ENCODE measurements at regions not wholly inside any gene's neighbourhood (a gene's known extent, or its start where the extent isn't known, plus 50 kb on each side); places are given as distances from the start of the nearest gene placed in this dataset.

DNA sequence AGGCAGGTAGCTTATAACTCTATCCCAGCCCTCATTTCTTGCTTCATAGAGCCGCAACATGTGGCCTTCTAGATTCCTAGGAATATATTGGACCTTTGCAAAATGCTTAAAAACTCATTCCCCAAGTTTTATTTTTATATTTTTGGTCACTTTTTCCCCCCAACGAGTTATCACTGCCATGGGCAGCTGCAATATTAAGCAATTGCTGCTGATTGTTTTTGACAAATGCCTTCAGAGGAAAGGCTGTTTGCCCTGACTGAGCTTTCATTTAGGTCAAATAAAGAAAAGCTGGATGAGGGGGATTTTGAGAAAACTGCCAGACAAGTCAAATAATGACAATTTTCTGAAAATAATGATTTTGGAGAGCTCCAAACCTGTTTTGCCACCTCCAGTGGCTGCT is 976.9 kb upstream of the MBL2 start:
- no peak for TF ChIP-seq CTCF (IDR thresholded peaks at IDR 0.05)
- TF ChIP-seq EZH2 (IDR thresholded peaks at IDR 0.05; ENCODE audit: borderline replicate concordance, insufficient read depth, low read depth, low read length, poor library complexity, severe bottlenecking): no peak
- Histone ChIP-seq H3K79me2 (ENCODE audit: control insufficient read depth, insufficient read depth, low read length) (no peaks in the 10 kb centered on the region), H4K20me1 (ENCODE audit: control insufficient read depth, insufficient read depth, low read length, poor library complexity, severe bottlenecking) (no peaks in the 10 kb centered on the region), H3K27ac (ENCODE audit: low read length in 2 of 2) (no peak overlapping the region), H3K36me3 (replicated peaks in 1 of 2; ENCODE audit: control extremely low read depth in 1 of 2, control insufficient read depth in 1 of 2, extremely low read depth in 1 of 2, insufficient read depth in 2 of 2, low read length in 1 of 2) (no peaks in the 10 kb centered on the region), H3K4me1 (ENCODE audit: control insufficient read depth in 2 of 2, insufficient read depth in 2 of 2, low read length in 2 of 2) (no peaks in the 10 kb centered on the region), H3K9me3 (ENCODE audit: control extremely low read depth in 1 of 3, control insufficient read depth in 2 of 3, insufficient read depth in 1 of 3, low read length in 2 of 3) (peaks cover 0 to 6% (median 0%) of the 10 kb centered on the region in 3 donors), H3K4me3 (ENCODE audit: control extremely low read depth in 1 of 5, extremely low read depth in 1 of 5, insufficient read depth in 1 of 5, low read depth in 2 of 5, low read length in 4 of 5) (no peak overlapping the region), H3K4me2 (replicated peaks; ENCODE audit: low read depth, low read length, poor library complexity, severe bottlenecking) (no peak overlapping the region), H2AFZ (ENCODE audit: insufficient read depth, low read depth, low read length, poor library complexity, severe bottlenecking) (no peak overlapping the region), H3K27me3 (replicated peaks in 1 of 4; ENCODE audit: control extremely low read depth in 1 of 4, control insufficient read depth in 3 of 4, insufficient read depth in 4 of 4, low read length in 3 of 4) (no peaks in the 10 kb centered on the region), H3K9ac (ENCODE audit: low read length) (no peak overlapping the region)
- Mint-ChIP-seq H3K4me1 (no peaks in the 10 kb centered on the region), H3K27me3 (no peaks in the 10 kb centered on the region), H3K27ac (no peak overlapping the region), H3K9me3 (ENCODE audit: insufficient read depth) (peaks cover 7% of the 10 kb centered on the region), H3K4me3 (no peak overlapping the region)
- intact Hi-C loops (cut with micrococcal nuclease): no loop called here
- ChIA-PET CTCF (no interaction called here), POLR2A (no interaction called here)
- ATAC-seq (ENCODE audit: low read depth) (no peak), DNase-seq (no peak)
- WGBS (ENCODE audit: insufficient coverage): 82% methylated on average over 2 of the region's 2 CpGs

GRCh38 chr10:53748319-53748718 is 975.7 kb upstream of the MBL2 start:
- H3K79me2 ChIP-seq (ENCODE audit: control insufficient read depth, insufficient read depth, low read length): no peaks in the 10 kb centered on the region
- H3K4me3 Mint-ChIP-seq: no peak overlapping the region
- no peak overlapping the region for H3K27ac Mint-ChIP-seq
- ChIA-PET POLR2A (no interaction called here), CTCF (no interaction called here)
- no peak overlapping the region for H3K27ac ChIP-seq (ENCODE audit: low read length in 2 of 2)
- H3K36me3 ChIP-seq (replicated peaks in 1 of 2; ENCODE audit: control extremely low read depth in 1 of 2, control insufficient read depth in 1 of 2, extremely low read depth in 1 of 2, insufficient read depth in 2 of 2, low read length in 1 of 2): no peaks in the 10 kb centered on the region
- peaks cover 0 to 6% (median 4%) of the 10 kb centered on the region in 3 donors for H3K9me3 ChIP-seq (ENCODE audit: control extremely low read depth in 1 of 3, control insufficient read depth in 2 of 3, insufficient read depth in 1 of 3, low read length in 2 of 3)
- WGBS (ENCODE audit: insufficient coverage): no CpG with 5 or more reads among the region's 1 CpG
- H3K4me1 ChIP-seq (ENCODE audit: control insufficient read depth in 2 of 2, insufficient read depth in 2 of 2, low read length in 2 of 2): no peaks in the 10 kb centered on the region
- intact Hi-C loops (cut with micrococcal nuclease): no loop called here
- H3K9ac ChIP-seq (ENCODE audit: low read length): no peak overlapping the region
- peaks cover 7% of the 10 kb centered on the region for H3K9me3 Mint-ChIP-seq (ENCODE audit: insufficient read depth)
- TF ChIP-seq CTCF (IDR thresholded peaks at IDR 0.05) (no peak), EZH2 (IDR thresholded peaks at IDR 0.05; ENCODE audit: borderline replicate concordance, insufficient read depth, low read depth, low read length, poor library complexity, severe bottlenecking) (no peak)
- H3K4me3 ChIP-seq (ENCODE audit: control extremely low read depth in 1 of 5, extremely low read depth in 1 of 5, insufficient read depth in 1 of 5, low read depth in 2 of 5, low read length in 4 of 5): no peak overlapping the region
- no peaks in the 10 kb centered on the region for H3K27me3 ChIP-seq (replicated peaks in 1 of 4; ENCODE audit: control extremely low read depth in 1 of 4, control insufficient read depth in 3 of 4, insufficient read depth in 4 of 4, low read length in 3 of 4)
- H3K4me2 ChIP-seq (replicated peaks; ENCODE audit: low read depth, low read length, poor library complexity, severe bottlenecking): no peak overlapping the region
- H2AFZ ChIP-seq (ENCODE audit: insufficient read depth, low read depth, low read length, poor library complexity, severe bottlenecking): no peak overlapping the region
- no peak for DNase-seq
- ATAC-seq (ENCODE audit: low read depth): no peak
- no peaks in the 10 kb centered on the region for H4K20me1 ChIP-seq (ENCODE audit: control insufficient read depth, insufficient read depth, low read length, poor library complexity, severe bottlenecking)
- H3K4me1 Mint-ChIP-seq: no peaks in the 10 kb centered on the region
- H3K27me3 Mint-ChIP-seq: no peaks in the 10 kb centered on the region

Data from B cell (primary cell).